Neural progenitor cell (in vitro differentiated cells): ENCODE measurements at regions not wholly inside any gene's neighbourhood (a gene's known extent, or its start where the extent isn't known, plus 50 kb on each side); places are given as distances from the start of the nearest gene placed in this dataset.

Experiments used
- DNase-seq: peaks from one replicate; pipeline ENCODE4 v3.0.0-alpha.2; 2016; ENCODE audit warnings: low spot score
- H2AFZ ChIP-seq: fragments of 200-600 bp; sonication (generic); replicated peaks from 2 replicates; pipeline ENCODE4 v1.6.1; 2016; ENCODE audit warnings: antibody characterized with exemption
- H3F3A ChIP-seq: fragments of 200-600 bp; sonication (generic); 2 replicates; pipeline ENCODE4 v1.6.1; 2016; ENCODE audit warnings: antibody characterized with exemption, low read depth
- H3K27ac ChIP-seq: fragments of 200-600 bp; sonication (generic); 2 replicates; pipeline ENCODE4 v1.5.1; 2016; ENCODE audit warnings: mild to moderate bottlenecking
- H3K27me3 ChIP-seq: fragments of 200-600 bp; sonication (generic); 2 replicates; pipeline ENCODE4 v1.6.1; 2016; ENCODE audit warnings: mild to moderate bottlenecking, moderate library complexity
- H3K36me3 ChIP-seq: fragments of 200-600 bp; sonication (generic); 2 replicates; pipeline ENCODE4 v1.5.1; 2016
- H3K4me1 ChIP-seq: fragments of 200-600 bp; sonication (generic); 2 replicates; pipeline ENCODE4 v1.6.1; 2016; ENCODE audit warnings: mixed run types
- H3K4me2 ChIP-seq: fragments of 200-600 bp; sonication (generic); 2 replicates; pipeline ENCODE4 v1.6.1; 2016
- H3K4me3 ChIP-seq: fragments of 200-600 bp; sonication (generic); 2 replicates; pipeline ENCODE4 v1.5.1; 2016
- H3K79me2 ChIP-seq: fragments of 200-600 bp; sonication (generic); 2 replicates; pipeline ENCODE4 v1.6.1; 2016; ENCODE audit warnings: low read depth
- H3K9ac ChIP-seq: fragments of 200-600 bp; sonication (generic); 2 replicates; pipeline ENCODE4 v1.6.1; 2016
- H3K9me3 ChIP-seq: fragments of 200-600 bp; sonication (generic); 2 replicates; pipeline ENCODE4 v1.5.1; 2016; ENCODE audit warnings: low read depth
- H4K20me1 ChIP-seq: fragments of 200-600 bp; sonication (generic); 2 replicates; pipeline ENCODE4 v1.6.1; 2016; ENCODE audit warnings: low read depth
- H3K27ac Mint-ChIP-seq: 3 replicates; pipeline ENCODE4 v1.8.0; 2021; ENCODE audit warnings: mixed read lengths
- H3K27me3 Mint-ChIP-seq: 2 replicates; pipeline ENCODE4 v1.8.0; 2022; ENCODE audit warnings: low read depth, mild to moderate bottlenecking, inconsistent platforms, moderate library complexity, mixed read lengths; ENCODE audit not compliant: insufficient read depth
- H3K36me3 Mint-ChIP-seq: 3 replicates; pipeline ENCODE4 v1.8.0; 2021; ENCODE audit warnings: mixed read lengths
- H3K4me1 Mint-ChIP-seq: 3 replicates; pipeline ENCODE4 v1.8.0; 2021; ENCODE audit warnings: mixed read lengths
- H3K4me3 Mint-ChIP-seq: 3 replicates; pipeline ENCODE4 v1.8.0; 2021; ENCODE audit warnings: mild to moderate bottlenecking, moderate library complexity, mixed read lengths
- H3K9me3 Mint-ChIP-seq: 3 replicates; pipeline ENCODE4 v1.8.0; 2020; ENCODE audit warnings: mixed read lengths
- CTCF ChIP-seq: fragments of 200-600 bp; sonication (generic); IDR thresholded peaks from 2 replicates; pipeline ENCODE4 v1.5.1; 2017; ENCODE audit warnings: antibody characterized with exemption, mild to moderate bottlenecking
- EZH2 ChIP-seq: fragments of 200-600 bp; sonication (generic); IDR thresholded peaks from 2 replicates; pipeline ENCODE4 v1.6.1; 2017; ENCODE audit warnings: antibody characterized with exemption, mild to moderate bottlenecking, moderate library complexity
- EZH2phosphoT487 ChIP-seq: fragments of 200-600 bp; sonication (generic); IDR thresholded peaks from 2 replicates; pipeline ENCODE4 v1.6.1; 2017; ENCODE audit warnings: antibody characterized with exemption

- Mint-ChIP-seq H3K4me3 (no peak overlapping the region), H3K9me3 (no peaks in the 10 kb centered on the region), H3K27ac (no peak overlapping the region), H3K4me1 (no peaks in the 10 kb centered on the region), H3K27me3 (peaks cover 2% of the 10 kb centered on the region), H3K36me3 (no peaks in the 10 kb centered on the region)
- Histone ChIP-seq H3K36me3 (no peaks in the 10 kb centered on the region), H3K9ac (no peak overlapping the region), H3F3A (no peaks in the 10 kb centered on the region), H3K4me2 (no peak overlapping the region), H3K9me3 (no peaks in the 10 kb centered on the region), H4K20me1 (no peaks in the 10 kb centered on the region), H3K4me3 (no peak overlapping the region), H3K79me2 (no peaks in the 10 kb centered on the region), H3K27me3 (no peaks in the 10 kb centered on the region), H3K27ac (no peak overlapping the region), H3K4me1 (peaks cover 10% of the 10 kb centered on the region), H2AFZ (no peak overlapping the region)
- TF ChIP-seq EZH2phosphoT487 = no peak
- TF ChIP-seq CTCF = no peak
- no peak for TF ChIP-seq EZH2
- no peak for DNase-seq
Measured at GRCh38 chr18:2316082-2316750, 255.1 kb downstream of the METTL4 start.

- Histone ChIP-seq H3K36me3 (no peaks in the 10 kb centered on the region), H3K79me2 (no peaks in the 10 kb centered on the region), H3K4me1 (peaks cover 10% of the 10 kb centered on the region), H3F3A (no peaks in the 10 kb centered on the region), H3K4me3 (no peak overlapping the region), H3K27ac (no peak overlapping the region), H3K27me3 (no peaks in the 10 kb centered on the region), H3K9ac (no peak overlapping the region), H4K20me1 (no peaks in the 10 kb centered on the region), H3K9me3 (no peaks in the 10 kb centered on the region), H2AFZ (no peak overlapping the region), H3K4me2 (no peak overlapping the region)
- no peaks in the 10 kb centered on the region for H3K36me3 Mint-ChIP-seq
- no peak for TF ChIP-seq EZH2phosphoT487
- no peak for TF ChIP-seq EZH2
- no peak for TF ChIP-seq CTCF
- H3K9me3 Mint-ChIP-seq = no peaks in the 10 kb centered on the region
- H3K27me3 Mint-ChIP-seq = peaks cover 2% of the 10 kb centered on the region
- H3K4me3 Mint-ChIP-seq = no peak overlapping the region
- no peak for DNase-seq
- H3K4me1 Mint-ChIP-seq = no peaks in the 10 kb centered on the region
- no peak overlapping the region for H3K27ac Mint-ChIP-seq
Measured at GRCh38 chr18:2316751-2317696, 254.3 kb downstream of the METTL4 start.

GRCh38 chr18:2324459-2324858 lies 246.8 kb downstream of the METTL4 start:
- H3K27me3 ChIP-seq = no peaks in the 10 kb centered on the region
- Mint-ChIP-seq H3K27ac (no peak overlapping the region), H3K27me3 (peaks cover 2% of the 10 kb centered on the region), H3K4me1 (no peaks in the 10 kb centered on the region), H3K36me3 (no peaks in the 10 kb centered on the region), H3K4me3 (no peak overlapping the region), H3K9me3 (no peaks in the 10 kb centered on the region)
- H2AFZ ChIP-seq = no peak overlapping the region
- no peaks in the 10 kb centered on the region for H3K79me2 ChIP-seq
- no peak overlapping the region for H3K4me2 ChIP-seq
- no peak for TF ChIP-seq CTCF
- peaks cover 10% of the 10 kb centered on the region for H3K4me1 ChIP-seq
- no peaks in the 10 kb centered on the region for H3F3A ChIP-seq
- H3K36me3 ChIP-seq = no peaks in the 10 kb centered on the region
- H3K9me3 ChIP-seq = no peaks in the 10 kb centered on the region
- H3K4me3 ChIP-seq = no peak overlapping the region
- no peak overlapping the region for H3K9ac ChIP-seq
- no peak overlapping the region for H3K27ac ChIP-seq
- no peaks in the 10 kb centered on the region for H4K20me1 ChIP-seq
- no peak for DNase-seq
